ENCODE measurements at regions not wholly inside any gene's neighbourhood (a gene's known extent, or its start where the extent isn't known, plus 50 kb on each side); places are given as distances from the start of the nearest gene placed in this dataset.

DNA sequence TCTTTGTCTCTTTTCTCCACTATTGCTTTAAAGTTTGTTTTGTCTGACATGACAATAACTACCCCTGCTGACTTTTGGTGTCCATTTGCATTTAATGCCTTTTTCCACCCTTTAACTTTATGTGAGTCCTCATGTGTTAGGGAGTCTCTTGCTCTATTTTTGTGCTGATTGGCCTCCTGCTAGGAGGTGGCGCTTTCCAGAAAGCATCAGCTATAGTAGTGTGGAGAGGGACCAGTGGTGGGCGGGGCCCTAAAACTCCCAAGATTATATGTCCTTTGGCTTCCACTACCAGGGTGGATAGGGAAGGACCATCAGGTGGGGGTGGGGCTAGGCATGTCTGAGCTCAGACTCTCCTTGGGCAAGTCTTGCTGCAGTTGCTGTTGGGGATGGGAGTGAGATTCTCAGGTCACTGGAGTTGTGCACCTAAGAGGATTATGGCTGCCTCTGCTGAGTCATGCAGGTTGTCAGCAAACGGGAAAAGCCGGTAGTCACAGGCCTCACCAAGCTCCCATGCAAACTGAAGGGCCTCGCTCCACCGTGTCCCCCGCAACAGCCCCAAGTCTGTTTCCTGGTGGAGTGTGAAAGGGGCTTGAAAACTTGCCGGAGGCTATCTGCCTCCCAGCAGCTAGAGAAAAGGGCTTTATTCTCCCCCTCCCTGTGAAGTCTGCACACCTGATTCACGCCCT, 156.3 kb downstream of the CPEB2 start:
- TF ChIP-seq, protein P1, sequence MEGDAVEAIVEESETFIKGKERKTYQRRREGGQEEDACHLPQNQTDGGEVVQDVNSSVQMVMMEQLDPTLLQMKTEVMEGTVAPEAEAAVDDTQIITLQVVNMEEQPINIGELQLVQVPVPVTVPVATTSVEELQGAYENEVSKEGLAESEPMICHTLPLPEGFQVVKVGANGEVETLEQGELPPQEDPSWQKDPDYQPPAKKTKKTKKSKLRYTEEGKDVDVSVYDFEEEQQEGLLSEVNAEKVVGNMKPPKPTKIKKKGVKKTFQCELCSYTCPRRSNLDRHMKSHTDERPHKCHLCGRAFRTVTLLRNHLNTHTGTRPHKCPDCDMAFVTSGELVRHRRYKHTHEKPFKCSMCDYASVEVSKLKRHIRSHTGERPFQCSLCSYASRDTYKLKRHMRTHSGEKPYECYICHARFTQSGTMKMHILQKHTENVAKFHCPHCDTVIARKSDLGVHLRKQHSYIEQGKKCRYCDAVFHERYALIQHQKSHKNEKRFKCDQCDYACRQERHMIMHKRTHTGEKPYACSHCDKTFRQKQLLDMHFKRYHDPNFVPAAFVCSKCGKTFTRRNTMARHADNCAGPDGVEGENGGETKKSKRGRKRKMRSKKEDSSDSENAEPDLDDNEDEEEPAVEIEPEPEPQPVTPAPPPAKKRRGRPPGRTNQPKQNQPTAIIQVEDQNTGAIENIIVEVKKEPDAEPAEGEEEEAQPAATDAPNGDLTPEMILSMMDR (IDR thresholded peaks at IDR 0.05; ENCODE audit: low read depth, low read length): no peak
- peak overlapping the region; percentile 50 for H3K27ac ChIP-seq
- no peaks in the 10 kb centered on the region for H3K36me3 ChIP-seq
- peaks cover 6% of the 10 kb centered on the region for H3K9me3 ChIP-seq (ENCODE audit: severe bottlenecking)
- H3K27me3 ChIP-seq (ENCODE audit: insufficient read depth, low read depth, severe bottlenecking): no peaks in the 10 kb centered on the region
- H3K4me3 ChIP-seq (ENCODE audit: low read depth, low read length): no peak overlapping the region
- peak; percentile 94 for DNase-seq

DNA sequence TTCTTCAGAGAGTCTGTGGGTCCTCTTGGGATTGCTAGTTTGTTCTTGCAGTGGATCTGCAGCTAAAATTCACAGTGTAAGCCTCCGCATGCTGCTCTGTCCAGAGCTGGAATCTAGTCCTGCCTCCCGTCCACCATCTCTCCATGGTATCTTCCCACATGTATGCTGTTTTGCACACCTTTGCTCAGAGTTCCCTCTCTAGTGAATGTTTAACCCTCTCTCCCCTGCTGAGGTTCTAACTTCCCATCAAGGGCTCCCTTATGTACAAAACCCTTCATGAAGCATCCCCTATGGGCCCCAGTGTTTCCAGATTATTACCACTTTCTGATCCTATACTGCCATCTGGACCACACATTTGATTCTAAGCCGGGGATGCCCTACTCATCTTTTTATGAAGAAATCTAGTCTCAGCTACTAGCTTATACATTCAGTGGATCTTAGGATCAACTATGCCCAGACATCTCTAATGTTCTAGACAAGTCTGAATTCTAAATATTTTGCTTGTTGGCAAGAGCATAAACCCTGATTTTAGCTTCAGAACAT, 157.3 kb downstream of the CPEB2 start:
- TF ChIP-seq, protein P1 (IDR thresholded peaks at IDR 0.05; ENCODE audit: low read depth, low read length): no peak
- H3K4me3 ChIP-seq (ENCODE audit: low read depth, low read length): no peak overlapping the region
- peaks cover 6% of the 10 kb centered on the region for H3K27me3 ChIP-seq (ENCODE audit: insufficient read depth, low read depth, severe bottlenecking)
- H3K9me3 ChIP-seq (ENCODE audit: severe bottlenecking): peaks cover 6% of the 10 kb centered on the region
- DNase-seq: no peak
- no peaks in the 10 kb centered on the region for H3K36me3 ChIP-seq
- peak overlapping the region; percentile 50 for H3K27ac ChIP-seq

DNA sequence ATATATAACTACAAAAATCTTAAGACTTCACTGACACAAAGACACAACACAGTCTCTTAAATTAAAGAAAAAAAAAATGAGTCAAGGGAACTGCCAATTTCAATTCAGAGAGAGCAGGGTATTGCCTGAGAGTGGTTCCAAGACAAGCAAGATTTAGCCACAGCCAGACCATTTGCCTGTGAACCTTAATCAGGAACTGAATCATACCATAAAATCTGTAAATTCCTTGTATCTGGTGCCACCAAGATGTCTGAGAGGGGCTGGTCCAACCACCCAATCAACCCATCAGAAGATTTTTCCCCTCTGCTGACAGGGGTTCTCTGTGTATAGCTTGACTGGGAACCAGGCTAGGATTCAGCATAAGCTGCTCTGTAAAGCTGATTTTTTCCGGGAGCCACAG, 159.2 kb downstream of the CPEB2 start:
- H3K9me3 ChIP-seq (ENCODE audit: severe bottlenecking): peaks cover 4% of the 10 kb centered on the region
- H3K36me3 ChIP-seq: no peaks in the 10 kb centered on the region
- TF ChIP-seq, protein P1 (IDR thresholded peaks at IDR 0.05; ENCODE audit: low read depth, low read length): no peak
- H3K4me3 ChIP-seq (ENCODE audit: low read depth, low read length): no peak overlapping the region
- peaks cover 6% of the 10 kb centered on the region for H3K27me3 ChIP-seq (ENCODE audit: insufficient read depth, low read depth, severe bottlenecking)
- no peak overlapping the region for H3K27ac ChIP-seq
- no peak for DNase-seq

DNA sequence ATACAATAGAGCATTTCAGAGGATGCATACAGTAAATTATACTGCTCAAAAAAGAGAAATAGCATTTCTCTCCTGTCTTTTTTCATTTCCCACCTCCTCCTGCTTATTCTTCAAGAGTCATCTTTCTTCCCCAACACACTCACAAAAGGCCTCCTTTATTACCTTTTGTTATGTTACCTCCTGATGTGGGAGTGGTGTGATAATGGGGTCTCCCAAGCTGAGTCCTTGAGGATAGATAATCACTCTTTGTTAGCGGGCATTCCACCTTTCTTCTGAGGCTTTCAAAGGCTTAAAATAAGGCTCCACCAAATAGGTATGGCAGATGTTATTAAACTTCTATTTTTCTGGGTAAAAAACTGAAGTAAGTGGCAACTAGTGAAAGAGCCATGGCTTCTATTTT, 159.8 kb downstream of the CPEB2 start:
- Histone ChIP-seq H3K27ac (no peak overlapping the region), H3K9me3 (ENCODE audit: severe bottlenecking) (no peaks in the 10 kb centered on the region), H3K4me3 (ENCODE audit: low read depth, low read length) (no peak overlapping the region), H3K27me3 (ENCODE audit: insufficient read depth, low read depth, severe bottlenecking) (peaks cover 6% of the 10 kb centered on the region), H3K36me3 (no peaks in the 10 kb centered on the region)
- no peak for DNase-seq
- TF ChIP-seq, protein P1 (IDR thresholded peaks at IDR 0.05; ENCODE audit: low read depth, low read length): no peak

DNA sequence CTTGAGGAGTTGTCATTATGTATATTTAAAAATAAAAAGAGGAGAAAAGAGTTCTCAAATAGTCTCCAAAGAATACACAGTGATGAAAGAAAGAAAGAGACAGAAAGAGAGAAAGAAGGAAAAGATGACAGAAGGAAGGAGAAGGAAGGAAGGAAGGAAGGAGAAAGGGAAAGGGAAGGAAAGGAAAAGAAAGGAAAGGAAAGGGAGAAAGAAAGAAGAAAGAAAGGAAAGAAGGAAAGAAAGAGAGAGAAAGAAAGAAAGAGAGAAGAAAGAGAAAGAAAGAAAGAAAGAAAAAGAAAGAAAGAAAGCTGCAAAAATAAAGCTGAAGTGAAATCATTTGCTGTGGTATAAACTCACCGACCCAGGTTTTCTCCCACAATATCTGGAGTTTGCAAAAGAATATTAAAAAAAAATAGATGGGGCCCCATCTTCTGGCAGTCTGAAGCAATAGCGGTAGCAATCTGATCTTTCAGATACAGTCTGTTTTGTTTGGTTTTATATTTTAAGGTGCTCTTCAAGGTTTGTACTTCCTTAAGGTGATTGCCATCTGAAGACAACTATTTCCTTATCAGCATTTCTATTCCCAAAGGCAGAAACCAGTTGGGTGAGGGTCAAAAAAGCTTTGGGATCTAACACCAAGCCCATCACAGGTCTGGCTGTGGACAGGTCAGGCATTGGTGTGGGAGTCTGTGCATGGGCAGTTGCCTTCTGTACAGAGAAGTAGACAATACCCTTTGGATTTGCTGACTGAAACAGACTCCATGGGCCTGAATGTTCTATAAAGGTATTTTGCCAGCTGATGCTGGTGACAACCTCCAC, 160.4 kb downstream of the CPEB2 start:
- Histone ChIP-seq H3K36me3 (no peaks in the 10 kb centered on the region), H3K4me3 (ENCODE audit: low read depth, low read length) (no peak overlapping the region), H3K9me3 (ENCODE audit: severe bottlenecking) (no peaks in the 10 kb centered on the region), H3K27ac (no peak overlapping the region), H3K27me3 (ENCODE audit: insufficient read depth, low read depth, severe bottlenecking) (peaks cover 6% of the 10 kb centered on the region)
- DNase-seq: no peak
- TF ChIP-seq, protein P1 (IDR thresholded peaks at IDR 0.05; ENCODE audit: low read depth, low read length): peak; percentile 20; the same call in 1 of the 2 replicates

Data from WERI-Rb-1 (cell line).